ENCODE measurements at regions not wholly inside any gene's neighbourhood (a gene's known extent, or its start where the extent isn't known, plus 50 kb on each side); places are given as distances from the start of the nearest gene placed in this dataset.

- no peak for TF ChIP-seq CTCF (IDR thresholded peaks at IDR 0.05)
- TF ChIP-seq EP300 (IDR thresholded peaks at IDR 0.05) = no peak
Measured at GRCh38 chr2:120832296-120833070, 96.8 kb downstream of the GLI2 start.
